Uterus (tissue), 2 donors: ENCODE measurements at regions not wholly inside any gene's neighbourhood (a gene's known extent, or its start where the extent isn't known, plus 50 kb on each side); places are given as distances from the start of the nearest gene placed in this dataset.

Experiments used
- CTCF ChIP-seq, 4 experiments: fragments of 200-600 bp in 2 of 4; fragments of 450-650 bp in 2 of 4; sonication (generic) in 2 of 4; IDR thresholded peaks; one replicate each; pipeline ENCODE4 v1.5.1; 2016 to 2019; ENCODE audit warnings: antibody characterized with exemption in 4 of 4, mild to moderate bottlenecking in 2 of 4, moderate library complexity in 1 of 4
- POLR2A ChIP-seq, 2 donors: fragments of 450-650 bp; IDR thresholded peaks; one replicate each; pipeline ENCODE4 v1.6.1; 2016; ENCODE audit warnings: antibody characterized with exemption in 2 of 2, mild to moderate bottlenecking in 1 of 2, moderate library complexity in 1 of 2

- TF ChIP-seq CTCF (IDR thresholded peaks at IDR 0.05): no peak
- no peak for TF ChIP-seq POLR2A (IDR thresholded peaks at IDR 0.05)
These were observed 208.8 kb upstream of the RAB4A start for GRCh38 chr1:229062135-229062534.
